ENCODE measurements at regions not wholly inside any gene's neighbourhood (a gene's known extent, or its start where the extent isn't known, plus 50 kb on each side); places are given as distances from the start of the nearest gene placed in this dataset.

DNA sequence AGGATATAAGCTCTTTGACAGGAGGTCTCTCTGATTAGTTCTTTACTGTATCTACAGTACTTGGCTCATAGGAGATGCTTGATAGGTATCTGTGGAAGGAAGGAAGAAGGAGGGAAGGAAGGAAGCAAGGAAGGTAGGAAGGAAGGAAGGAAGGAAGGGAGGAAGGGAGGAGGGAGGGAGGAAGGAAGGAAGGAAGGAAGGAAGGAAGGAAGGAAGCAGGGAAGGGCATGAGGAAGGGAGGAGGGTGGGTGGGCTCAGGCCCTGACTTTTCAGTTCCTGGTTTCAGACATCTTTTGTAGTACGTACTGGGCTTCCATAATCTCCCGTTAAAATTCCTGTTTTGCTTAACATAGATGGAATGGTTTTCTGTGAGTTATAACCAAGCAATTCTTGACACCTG, 175.0 kb upstream of the NUDT4 start:
- no peak overlapping the region for H2BK120ac ChIP-seq (ENCODE audit: insufficient read depth, low read length, poor library complexity)
- no peaks in the 10 kb centered on the region for H3K27me3 ChIP-seq (ENCODE audit: insufficient read depth, low read length)
- no peaks in the 10 kb centered on the region for H3K36me3 ChIP-seq (ENCODE audit: control insufficient read depth in 1 of 2, insufficient read depth in 2 of 2, low read length in 2 of 2)
- H2BK12ac ChIP-seq (ENCODE audit: low read length) = no peak overlapping the region
- no peaks in the 10 kb centered on the region for H3K79me2 ChIP-seq (ENCODE audit: control insufficient read depth, insufficient read depth, low read length, poor library complexity)
- H3K4me2 ChIP-seq (ENCODE audit: low read length) = no peak overlapping the region
- no peak overlapping the region for H3K18ac ChIP-seq (ENCODE audit: low read length)
- H3K9me3 ChIP-seq (ENCODE audit: insufficient read depth, low read depth, low read length) = no peaks in the 10 kb centered on the region
- no peak overlapping the region for H3K9ac ChIP-seq (ENCODE audit: low read length)
- H2AK5ac ChIP-seq (ENCODE audit: low read length) = no peak overlapping the region
- no CpG with 5 or more reads among the region's 2 CpGs for WGBS (ENCODE audit: extremely low coverage, insufficient coverage, insufficient read length)
- H3K14ac ChIP-seq (ENCODE audit: low read length) = no peak overlapping the region
- H2BK5ac ChIP-seq (ENCODE audit: low read depth, low read length, poor library complexity) = no peak overlapping the region
- no peak overlapping the region for H4K91ac ChIP-seq (ENCODE audit: low read depth, low read length)
- H2AFZ ChIP-seq (ENCODE audit: insufficient read depth, low read length, poor library complexity) = no peak overlapping the region
- no peak overlapping the region for H3K23ac ChIP-seq (ENCODE audit: low read length)
- H3K79me1 ChIP-seq (ENCODE audit: low read length) = peaks cover 2% of the 10 kb centered on the region
- H3K27ac ChIP-seq (ENCODE audit: low read depth, low read length) = no peak overlapping the region
- no peak overlapping the region for H4K8ac ChIP-seq (ENCODE audit: low read depth, low read length)
- peaks cover 5 to 7% of the 10 kb centered on the region in 2 experiments for H3K4me1 ChIP-seq (ENCODE audit: control insufficient read depth in 1 of 2, insufficient read depth in 2 of 2, low read length in 2 of 2)
- H3K4me3 ChIP-seq (ENCODE audit: low read depth, low read length) = no peak overlapping the region
- H3K4ac ChIP-seq (ENCODE audit: low read depth, low read length) = no peak overlapping the region
- no peak for DNase-seq
- H4K12ac ChIP-seq (ENCODE audit: low read depth, low read length) = no peak overlapping the region

- Histone ChIP-seq H2AFZ (ENCODE audit: insufficient read depth, low read length, poor library complexity) (no peak overlapping the region), H3K79me1 (ENCODE audit: low read length) (no peaks in the 10 kb centered on the region), H2BK5ac (ENCODE audit: low read depth, low read length, poor library complexity) (no peak overlapping the region), H3K4me1 (ENCODE audit: control insufficient read depth in 1 of 2, insufficient read depth in 2 of 2, low read length in 2 of 2) (peaks cover 0 to 2% of the 10 kb centered on the region in 2 experiments), H2BK12ac (ENCODE audit: low read length) (no peak overlapping the region), H3K4me2 (ENCODE audit: low read length) (no peak overlapping the region), H3K18ac (ENCODE audit: low read length) (no peak overlapping the region), H2AK5ac (ENCODE audit: low read length) (no peak overlapping the region), H4K12ac (ENCODE audit: low read depth, low read length) (no peak overlapping the region), H4K8ac (ENCODE audit: low read depth, low read length) (no peak overlapping the region), H3K4ac (ENCODE audit: low read depth, low read length) (no peak overlapping the region), H2BK120ac (ENCODE audit: insufficient read depth, low read length, poor library complexity) (no peak overlapping the region), H3K27ac (ENCODE audit: low read depth, low read length) (no peak overlapping the region), H3K14ac (ENCODE audit: low read length) (no peak overlapping the region), H3K79me2 (ENCODE audit: control insufficient read depth, insufficient read depth, low read length, poor library complexity) (no peaks in the 10 kb centered on the region), H3K27me3 (ENCODE audit: insufficient read depth, low read length) (no peaks in the 10 kb centered on the region), H3K9me3 (ENCODE audit: insufficient read depth, low read depth, low read length) (no peaks in the 10 kb centered on the region), H4K91ac (ENCODE audit: low read depth, low read length) (no peak overlapping the region), H3K23ac (ENCODE audit: low read length) (no peak overlapping the region), H3K9ac (ENCODE audit: low read length) (no peak overlapping the region), H3K36me3 (ENCODE audit: control insufficient read depth in 1 of 2, insufficient read depth in 2 of 2, low read length in 2 of 2) (no peaks in the 10 kb centered on the region), H3K4me3 (ENCODE audit: low read depth, low read length) (no peak overlapping the region)
- no CpG with 5 or more reads among the region's 2 CpGs for WGBS (ENCODE audit: extremely low coverage, insufficient coverage, insufficient read length)
- no peak for DNase-seq
Observed at GRCh38 chr12:93203361-93203760, 174.4 kb upstream of the NUDT4 start.

GRCh38 chr12:93204896-93205295, 172.8 kb upstream of the NUDT4 start:
- Histone ChIP-seq H2BK12ac (ENCODE audit: low read length) (no peak overlapping the region), H3K23ac (ENCODE audit: low read length) (no peak overlapping the region), H3K18ac (ENCODE audit: low read length) (no peak overlapping the region), H3K27ac (ENCODE audit: low read depth, low read length) (no peak overlapping the region), H3K4ac (ENCODE audit: low read depth, low read length) (no peak overlapping the region), H2BK120ac (ENCODE audit: insufficient read depth, low read length, poor library complexity) (no peak overlapping the region), H3K9me3 (ENCODE audit: insufficient read depth, low read depth, low read length) (no peaks in the 10 kb centered on the region), H3K4me3 (ENCODE audit: low read depth, low read length) (no peak overlapping the region), H2BK5ac (ENCODE audit: low read depth, low read length, poor library complexity) (no peak overlapping the region), H3K79me1 (ENCODE audit: low read length) (no peaks in the 10 kb centered on the region), H2AFZ (ENCODE audit: insufficient read depth, low read length, poor library complexity) (no peak overlapping the region), H4K8ac (ENCODE audit: low read depth, low read length) (no peak overlapping the region), H3K27me3 (ENCODE audit: insufficient read depth, low read length) (no peaks in the 10 kb centered on the region), H2AK5ac (ENCODE audit: low read length) (no peak overlapping the region), H3K79me2 (ENCODE audit: control insufficient read depth, insufficient read depth, low read length, poor library complexity) (no peaks in the 10 kb centered on the region), H3K14ac (ENCODE audit: low read length) (no peak overlapping the region), H3K4me1 (ENCODE audit: control insufficient read depth in 1 of 2, insufficient read depth in 2 of 2, low read length in 2 of 2) (no peaks in the 10 kb centered on the region), H4K91ac (ENCODE audit: low read depth, low read length) (no peak overlapping the region), H3K9ac (ENCODE audit: low read length) (no peak overlapping the region), H3K4me2 (ENCODE audit: low read length) (no peak overlapping the region), H3K36me3 (ENCODE audit: control insufficient read depth in 1 of 2, insufficient read depth in 2 of 2, low read length in 2 of 2) (no peaks in the 10 kb centered on the region), H4K12ac (ENCODE audit: low read depth, low read length) (no peak overlapping the region)
- no peak for DNase-seq
- WGBS (ENCODE audit: extremely low coverage, insufficient coverage, insufficient read length) = no CpG with 5 or more reads among the region's 4 CpGs

DNA sequence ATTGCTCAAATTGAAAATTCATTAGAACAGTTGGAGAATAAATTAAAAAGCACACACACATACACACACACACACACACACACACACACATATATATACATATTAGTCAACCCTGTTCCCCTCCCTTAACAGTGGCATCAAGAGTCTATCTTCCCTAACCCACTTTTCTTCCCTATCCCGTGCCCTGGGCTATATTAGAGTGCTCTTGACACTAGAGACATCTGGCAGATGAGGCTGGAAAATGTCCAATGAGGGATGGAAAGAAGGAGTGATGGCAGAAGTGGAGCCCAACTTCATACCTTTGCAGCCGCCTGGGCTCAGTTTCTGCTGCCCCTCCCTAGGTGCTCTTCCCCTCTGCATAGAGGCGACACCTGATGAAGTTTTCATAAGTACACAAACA, 172.4 kb upstream of the NUDT4 start:
- H3K79me2 ChIP-seq (ENCODE audit: control insufficient read depth, insufficient read depth, low read length, poor library complexity) = no peaks in the 10 kb centered on the region
- no peak overlapping the region for H3K23ac ChIP-seq (ENCODE audit: low read length)
- no peak overlapping the region for H2BK5ac ChIP-seq (ENCODE audit: low read depth, low read length, poor library complexity)
- H3K18ac ChIP-seq (ENCODE audit: low read length) = no peak overlapping the region
- H3K79me1 ChIP-seq (ENCODE audit: low read length) = no peaks in the 10 kb centered on the region
- H4K91ac ChIP-seq (ENCODE audit: low read depth, low read length) = no peak overlapping the region
- H3K4ac ChIP-seq (ENCODE audit: low read depth, low read length) = no peak overlapping the region
- H2BK12ac ChIP-seq (ENCODE audit: low read length) = no peak overlapping the region
- DNase-seq = no peak
- H3K9ac ChIP-seq (ENCODE audit: low read length) = no peak overlapping the region
- no peak overlapping the region for H3K4me3 ChIP-seq (ENCODE audit: low read depth, low read length)
- WGBS (ENCODE audit: extremely low coverage, insufficient coverage, insufficient read length) = no CpG with 5 or more reads among the region's 3 CpGs
- no peaks in the 10 kb centered on the region for H3K36me3 ChIP-seq (ENCODE audit: control insufficient read depth in 1 of 2, insufficient read depth in 2 of 2, low read length in 2 of 2)
- H3K4me2 ChIP-seq (ENCODE audit: low read length) = no peak overlapping the region
- no peak overlapping the region for H4K8ac ChIP-seq (ENCODE audit: low read depth, low read length)
- no peaks in the 10 kb centered on the region for H3K27me3 ChIP-seq (ENCODE audit: insufficient read depth, low read length)
- no peak overlapping the region for H2AFZ ChIP-seq (ENCODE audit: insufficient read depth, low read length, poor library complexity)
- H2BK120ac ChIP-seq (ENCODE audit: insufficient read depth, low read length, poor library complexity) = no peak overlapping the region
- no peaks in the 10 kb centered on the region for H3K9me3 ChIP-seq (ENCODE audit: insufficient read depth, low read depth, low read length)
- no peak overlapping the region for H3K27ac ChIP-seq (ENCODE audit: low read depth, low read length)
- H4K12ac ChIP-seq (ENCODE audit: low read depth, low read length) = no peak overlapping the region
- no peaks in the 10 kb centered on the region for H3K4me1 ChIP-seq (ENCODE audit: control insufficient read depth in 1 of 2, insufficient read depth in 2 of 2, low read length in 2 of 2)
- H2AK5ac ChIP-seq (ENCODE audit: low read length) = no peak overlapping the region
- H3K14ac ChIP-seq (ENCODE audit: low read length) = no peak overlapping the region
